ENCODE measurements at regions not wholly inside any gene's neighbourhood (a gene's known extent, or its start where the extent isn't known, plus 50 kb on each side); places are given as distances from the start of the nearest gene placed in this dataset.

DNA sequence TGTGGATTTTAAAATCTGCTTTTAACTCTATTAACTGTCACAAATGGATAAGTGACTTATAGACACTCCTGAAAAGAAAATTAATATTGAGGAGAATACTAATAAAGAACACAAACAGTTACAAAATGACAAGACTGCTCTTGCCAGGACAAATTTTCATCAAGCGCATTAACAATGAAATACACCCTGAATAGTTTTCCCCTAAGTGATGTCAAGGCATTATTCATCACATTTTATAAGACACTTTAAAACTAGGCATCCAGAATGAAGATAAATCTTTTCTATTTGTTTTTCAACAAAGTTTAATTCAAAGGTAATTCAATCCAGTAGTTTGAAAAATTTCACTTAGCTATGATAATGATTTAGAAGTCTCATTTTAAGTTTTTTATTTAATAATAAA is 110.5 kb upstream of the SEC61G start (continued):
- TF ChIP-seq, protein P1, sequence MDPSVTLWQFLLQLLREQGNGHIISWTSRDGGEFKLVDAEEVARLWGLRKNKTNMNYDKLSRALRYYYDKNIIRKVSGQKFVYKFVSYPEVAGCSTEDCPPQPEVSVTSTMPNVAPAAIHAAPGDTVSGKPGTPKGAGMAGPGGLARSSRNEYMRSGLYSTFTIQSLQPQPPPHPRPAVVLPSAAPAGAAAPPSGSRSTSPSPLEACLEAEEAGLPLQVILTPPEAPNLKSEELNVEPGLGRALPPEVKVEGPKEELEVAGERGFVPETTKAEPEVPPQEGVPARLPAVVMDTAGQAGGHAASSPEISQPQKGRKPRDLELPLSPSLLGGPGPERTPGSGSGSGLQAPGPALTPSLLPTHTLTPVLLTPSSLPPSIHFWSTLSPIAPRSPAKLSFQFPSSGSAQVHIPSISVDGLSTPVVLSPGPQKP (IDR thresholded peaks at IDR 0.05; ENCODE audit: low read depth, low read length), result no peak

GRCh38 chr7:54874804-54875203 is 115.8 kb upstream of the SEC61G start:
- no peak overlapping the region for H3K4me3 ChIP-seq
- no peaks in the 10 kb centered on the region for H3K79me2 ChIP-seq (ENCODE audit: control insufficient read depth, insufficient read depth, low read length)
- ATAC-seq (no peak), DNase-seq (ENCODE audit: low read depth, low spot score) (no peak), FAIRE-seq (no peak)
- CTCF ChIA-PET, result no interaction called here
- POLR2A ChIA-PET, result no interaction called here
- H3K27me3 ChIP-seq (replicated peaks in 1 of 2; ENCODE audit: control insufficient read depth in 2 of 2, insufficient read depth in 2 of 2, low read length in 1 of 2), result no peaks in the 10 kb centered on the region
- in situ Hi-C loops (cut with MboI), result no loop called here
- SMC1A ChIA-PET (ENCODE audit: uncharacterized antibody, unreplicated experiment), result interaction anchor here (1.9 kb wide), 1 partner anchor 380 kb away, joined by 4 read pairs; no protein-coding TSS in a partner anchor
- no TSS peak for BruUV-seq (replicated peaks)
- no peak overlapping the region for H3K4me2 ChIP-seq (ENCODE audit: control insufficient read depth, insufficient read depth)
- intact Hi-C loops (cut with micrococcal nuclease; ENCODE audit: unreplicated experiment), result no loop called here
- H2AFZ ChIP-seq (ENCODE audit: control insufficient read depth, low read depth, low read length), result no peak overlapping the region
- H3K4me1 ChIP-seq (ENCODE audit: control insufficient read depth, insufficient read depth, low read length), result no peaks in the 10 kb centered on the region
- H3K9me3 ChIP-seq (replicated peaks; ENCODE audit: control insufficient read depth, insufficient read depth, low read length), result no peaks in the 10 kb centered on the region
- WGBS (ENCODE audit: insufficient coverage, insufficient replicate concordance, low lambda C conversion rate, missing lambda C conversion rate), result 0% methylated on average over 1 of the region's 1 CpG
- RAD21 ChIA-PET (ENCODE audit: unreplicated experiment), result no interaction called here
- no peaks in the 10 kb centered on the region for H3K36me3 ChIP-seq (ENCODE audit: control insufficient read depth in 2 of 2, insufficient read depth in 2 of 2, low read length in 1 of 2)
- no peaks in the 10 kb centered on the region for H4K20me1 ChIP-seq (ENCODE audit: control insufficient read depth, insufficient read depth)
- H3K9ac ChIP-seq (ENCODE audit: control insufficient read depth, insufficient read depth, low read length), result no peak overlapping the region
- no peak overlapping the region for H3K27ac ChIP-seq (ENCODE audit: control insufficient read depth, insufficient read depth)
- TF ChIP-seq ZBTB11 (CRISPR knock-in tag; IDR thresholded peaks at IDR 0.05) (no peak), E2F4 (IDR thresholded peaks at IDR 0.05; ENCODE audit: low read depth, low read length) (no peak), TARDBP (IDR thresholded peaks at IDR 0.05; ENCODE audit: borderline replicate concordance) (no peak), ZBTB40 (IDR thresholded peaks at IDR 0.05; ENCODE audit: borderline replicate concordance) (no peak)
